T-helper 2 cell treated with Interferon-gamma antibody and Interleukin-4, amounts not matched to agents 5 μg/mL and 100 μg/mL, for 36 hours (primary cell): ENCODE measurements at regions not wholly inside any gene's neighbourhood (a gene's known extent, or its start where the extent isn't known, plus 50 kb on each side); places are given as distances from the start of the nearest gene placed in this dataset.
"Not testable (repeated sequence)": the region's sequence is repeated elsewhere in the genome, so short reads cannot be mapped to it uniquely, and the experiment has no call there.

Experiments used
- DNase-seq: peaks from one replicate; pipeline ENCODE4 v3.0.0; 2021; ENCODE audit warnings: low spot score
- H3K27ac Mint-ChIP-seq: one replicate; pipeline ENCODE4 v1.8.0; 2021; ENCODE audit warnings: mild to moderate bottlenecking, mixed read lengths
- H3K27me3 Mint-ChIP-seq: one replicate; pipeline ENCODE4 v1.8.0; 2021; ENCODE audit warnings: low read depth, mixed read lengths
- H3K36me3 Mint-ChIP-seq: one replicate; pipeline ENCODE4 v1.8.0; 2021; ENCODE audit warnings: low read depth, mixed read lengths
- H3K4me1 Mint-ChIP-seq: one replicate; pipeline ENCODE4 v1.8.0; 2021; ENCODE audit warnings: low read depth, mixed read lengths
- H3K4me3 Mint-ChIP-seq: one replicate; pipeline ENCODE4 v1.8.0; 2022; ENCODE audit warnings: mild to moderate bottlenecking, moderate library complexity, mixed read lengths
- H3K9me3 Mint-ChIP-seq: one replicate; pipeline ENCODE4 v1.8.0; 2021; ENCODE audit warnings: mixed read lengths

DNA sequence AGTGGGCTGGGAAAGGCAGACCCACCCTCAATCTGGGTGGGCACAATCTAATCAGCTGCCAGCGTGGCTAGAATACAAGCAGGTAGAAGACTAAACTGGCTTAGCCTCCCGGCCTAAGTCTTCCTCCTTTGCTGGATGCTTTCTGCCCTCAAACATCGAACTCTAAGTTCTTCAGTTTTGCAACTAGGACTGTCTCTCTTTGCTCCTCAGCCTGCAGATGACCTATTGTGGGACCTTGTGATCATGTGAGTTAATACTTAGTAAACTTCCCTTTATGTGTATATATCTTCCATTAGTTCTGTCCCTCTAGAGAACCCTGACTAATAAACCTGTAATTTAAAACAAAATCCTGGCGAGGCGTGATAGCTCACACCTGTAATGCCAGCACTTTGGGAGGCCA is 51.8 kb upstream of the SLC39A8 start:
- not testable (repeated sequence) for H3K27ac Mint-ChIP-seq, H3K36me3 Mint-ChIP-seq, H3K9me3 Mint-ChIP-seq, H3K4me3 Mint-ChIP-seq, H3K27me3 Mint-ChIP-seq, DNase-seq, H3K4me1 Mint-ChIP-seq

DNA sequence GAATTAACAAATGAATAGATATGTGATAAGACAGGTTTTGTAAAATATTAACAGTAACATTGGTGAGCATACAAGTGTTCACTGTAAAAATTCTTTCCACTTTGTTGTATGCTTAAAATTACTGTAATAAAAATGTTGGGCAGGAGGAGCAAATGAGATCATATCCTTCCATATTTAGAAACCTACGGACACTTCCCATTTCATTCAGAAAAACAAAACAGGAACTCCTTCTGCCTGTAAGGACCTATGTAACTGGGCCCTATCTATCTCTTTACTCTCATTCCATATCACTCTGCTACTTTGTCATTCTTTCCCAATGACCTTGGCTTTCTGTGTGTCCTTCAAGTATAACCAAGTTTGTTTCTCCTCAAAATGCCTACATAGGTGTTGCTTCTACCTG is 53.7 kb upstream of the SLC39A8 start:
- no peaks in the 10 kb centered on the region for H3K27me3 Mint-ChIP-seq
- no peaks in the 10 kb centered on the region for H3K4me1 Mint-ChIP-seq
- no peak overlapping the region for H3K4me3 Mint-ChIP-seq
- DNase-seq = no peak
- H3K9me3 Mint-ChIP-seq = no peaks in the 10 kb centered on the region
- no peaks in the 10 kb centered on the region for H3K36me3 Mint-ChIP-seq
- H3K27ac Mint-ChIP-seq = no peak overlapping the region

DNA sequence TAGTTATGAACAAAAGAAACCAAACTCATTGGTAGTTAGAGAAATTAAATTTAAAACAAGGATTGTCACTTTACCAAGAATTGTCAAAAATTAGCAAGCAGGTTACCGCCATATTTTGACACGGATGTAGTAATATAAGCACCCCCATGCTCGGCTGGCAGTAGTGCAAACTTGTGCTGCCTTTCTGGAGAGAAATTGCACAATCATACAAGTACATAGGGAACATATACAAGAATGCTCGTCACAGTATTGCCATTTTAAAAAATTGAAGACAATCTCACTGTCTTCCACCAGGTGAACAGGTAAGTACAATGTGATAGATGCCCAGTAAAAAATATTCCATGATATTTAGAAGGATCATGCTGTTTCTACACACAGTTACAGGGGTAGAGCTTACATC is 55.6 kb upstream of the SLC39A8 start:
- no peaks in the 10 kb centered on the region for H3K27me3 Mint-ChIP-seq
- no peak overlapping the region for H3K27ac Mint-ChIP-seq
- H3K36me3 Mint-ChIP-seq = no peaks in the 10 kb centered on the region
- H3K9me3 Mint-ChIP-seq = no peaks in the 10 kb centered on the region
- H3K4me3 Mint-ChIP-seq = no peak overlapping the region
- peaks cover 2% of the 10 kb centered on the region for H3K4me1 Mint-ChIP-seq
- no peak for DNase-seq

DNA sequence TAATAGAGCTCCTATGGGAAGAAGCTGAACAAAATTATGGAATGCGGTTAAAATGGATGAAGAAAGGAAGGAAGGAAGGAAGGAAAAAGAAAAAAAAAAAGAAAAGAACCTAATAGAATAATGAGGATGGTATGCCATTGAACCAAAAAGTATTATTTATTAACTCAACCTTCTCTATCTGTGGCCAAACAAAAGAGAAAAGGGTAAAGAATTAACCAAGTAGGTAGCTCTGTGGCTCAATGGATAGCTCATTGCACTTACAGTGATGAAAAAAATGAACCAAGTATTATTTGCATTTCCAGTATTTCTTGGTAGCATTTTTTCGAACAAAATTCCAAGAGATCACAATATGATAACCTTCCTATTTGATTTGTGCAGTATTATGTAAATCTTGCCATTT is 56.9 kb upstream of the SLC39A8 start:
- Mint-ChIP-seq H3K36me3 (no peaks in the 10 kb centered on the region), H3K27ac (no peak overlapping the region), H3K4me3 (no peak overlapping the region), H3K9me3 (no peaks in the 10 kb centered on the region), H3K27me3 (no peaks in the 10 kb centered on the region), H3K4me1 (peaks cover 6% of the 10 kb centered on the region)
- DNase-seq = no peak

DNA sequence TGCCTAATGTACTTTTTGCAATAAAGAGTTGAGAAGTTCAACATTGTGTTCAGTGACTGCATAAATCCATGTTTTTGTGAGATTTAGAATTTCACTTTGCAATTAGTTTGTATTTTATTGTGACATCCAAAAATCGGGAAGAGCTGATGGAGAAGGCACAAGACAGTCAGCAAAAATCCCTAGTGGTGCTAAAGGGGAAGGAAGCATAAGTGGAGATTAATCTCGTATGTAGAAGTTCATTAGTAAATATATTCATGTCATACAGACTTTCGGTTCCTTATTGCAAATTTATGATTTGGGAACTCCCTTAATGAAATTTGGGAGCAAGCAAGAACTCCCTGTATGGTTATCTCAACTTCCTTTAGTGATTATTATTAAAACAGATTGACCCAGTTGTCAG is 57.8 kb upstream of the SLC39A8 start:
- Mint-ChIP-seq H3K4me3 (no peak overlapping the region), H3K36me3 (no peaks in the 10 kb centered on the region), H3K4me1 (peaks cover 6% of the 10 kb centered on the region), H3K27me3 (no peaks in the 10 kb centered on the region), H3K27ac (no peak overlapping the region), H3K9me3 (no peaks in the 10 kb centered on the region)
- DNase-seq = no peak

DNA sequence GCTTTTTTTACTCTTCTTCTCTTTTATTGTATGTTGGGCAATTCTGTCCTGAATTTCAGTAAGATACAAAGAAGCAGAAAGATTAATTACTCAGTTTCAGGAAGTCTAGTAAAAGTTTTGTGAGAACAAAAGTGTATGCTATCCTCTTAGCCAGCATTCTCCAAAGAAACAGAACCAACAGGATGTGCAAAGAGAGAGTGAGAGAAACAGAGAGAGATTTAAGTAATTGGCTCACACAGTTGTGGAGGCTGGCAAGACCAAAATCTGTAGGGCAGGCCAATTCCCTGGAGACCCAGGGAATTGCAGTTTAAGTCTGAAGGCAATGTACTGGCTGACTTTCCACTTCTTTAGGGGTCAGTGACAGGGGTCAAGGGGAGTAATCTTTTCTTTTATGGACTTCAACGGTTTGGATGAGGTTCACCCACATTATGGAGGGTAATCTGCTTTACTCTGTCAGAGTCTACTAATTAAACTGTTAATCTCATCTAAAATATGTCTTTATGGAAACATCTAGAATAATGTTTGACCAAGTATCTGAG is 59.2 kb upstream of the SLC39A8 start:
- no peaks in the 10 kb centered on the region for H3K9me3 Mint-ChIP-seq
- H3K36me3 Mint-ChIP-seq = no peaks in the 10 kb centered on the region
- H3K27me3 Mint-ChIP-seq = no peaks in the 10 kb centered on the region
- no peak overlapping the region for H3K27ac Mint-ChIP-seq
- H3K4me3 Mint-ChIP-seq = no peak overlapping the region
- DNase-seq = no peak
- H3K4me1 Mint-ChIP-seq = peaks cover 6% of the 10 kb centered on the region

DNA sequence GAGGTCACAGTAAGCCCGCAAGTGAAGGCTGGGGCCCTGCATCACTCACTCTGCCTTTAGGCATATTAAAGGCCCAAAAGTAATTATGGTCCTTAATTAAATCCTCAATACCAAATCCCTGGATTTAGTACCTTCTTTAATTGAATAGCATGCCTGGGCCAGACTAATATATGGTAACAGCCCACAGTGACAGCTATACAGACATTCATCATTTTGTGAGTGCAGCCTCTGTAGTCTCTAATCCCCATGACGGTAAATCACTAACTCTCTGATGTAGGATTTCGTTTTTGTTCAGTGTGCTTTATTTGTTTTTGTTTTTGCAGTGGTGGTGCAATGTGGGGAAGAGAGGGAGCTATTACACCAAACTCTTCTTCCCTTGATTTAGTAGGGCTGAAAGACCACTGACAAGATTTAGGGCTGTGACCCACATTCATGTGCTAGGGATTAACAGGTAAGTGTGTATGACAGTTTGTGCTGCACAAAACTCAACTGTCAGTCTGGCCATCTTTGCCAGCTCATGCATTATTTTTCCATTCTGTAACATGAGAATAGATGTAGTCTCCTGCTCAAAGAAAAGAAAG is 60.6 kb upstream of the SLC39A8 start:
- Mint-ChIP-seq H3K27ac (no peak overlapping the region), H3K27me3 (no peaks in the 10 kb centered on the region), H3K36me3 (no peaks in the 10 kb centered on the region), H3K4me1 (peaks cover 6% of the 10 kb centered on the region), H3K4me3 (no peak overlapping the region), H3K9me3 (no peaks in the 10 kb centered on the region)
- no peak for DNase-seq

DNA sequence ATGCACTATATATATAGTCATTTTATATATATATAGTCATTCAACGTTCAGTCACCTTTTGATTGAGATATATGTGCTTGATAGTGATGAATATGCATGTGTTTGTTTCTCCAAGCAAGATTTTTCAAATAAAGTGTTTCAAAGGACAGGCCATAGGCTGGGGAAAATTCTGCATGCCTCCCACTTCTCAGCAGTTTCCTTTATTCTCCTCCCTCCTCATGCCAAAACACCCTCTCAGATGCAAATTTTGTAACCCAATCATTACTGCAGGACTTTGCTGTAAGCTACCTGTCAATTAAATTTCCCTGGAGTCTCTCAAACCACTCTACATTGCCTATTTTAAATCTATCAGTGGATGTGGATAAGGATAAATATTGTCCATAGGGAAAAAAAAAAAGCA is 65.6 kb upstream of the SLC39A8 start:
- not testable (repeated sequence) for H3K27ac Mint-ChIP-seq, H3K27me3 Mint-ChIP-seq, H3K4me1 Mint-ChIP-seq, H3K4me3 Mint-ChIP-seq, H3K36me3 Mint-ChIP-seq, H3K9me3 Mint-ChIP-seq, DNase-seq

DNA sequence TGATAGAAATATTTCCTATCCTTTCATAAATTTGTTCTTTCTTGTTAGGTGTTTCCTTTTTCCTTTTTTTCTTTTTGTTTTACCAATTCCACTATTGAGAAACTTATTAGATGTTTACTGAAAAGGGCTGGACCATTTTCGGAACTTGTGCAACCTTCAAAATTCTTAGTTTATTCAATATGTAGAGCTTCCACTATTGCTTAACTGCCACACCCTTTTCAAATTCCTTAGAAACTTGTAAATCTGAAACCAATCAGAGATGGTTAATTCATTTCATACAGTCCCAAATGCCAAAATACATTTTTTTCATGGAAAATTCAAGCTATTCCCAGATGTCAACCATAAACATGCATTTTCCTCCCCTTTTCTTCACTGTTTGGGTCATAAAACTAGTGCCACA is 66.1 kb upstream of the SLC39A8 start:
- Mint-ChIP-seq H3K9me3 (no peaks in the 10 kb centered on the region), H3K27ac (no peak overlapping the region), H3K4me1 (peaks cover 2% of the 10 kb centered on the region), H3K4me3 (no peak overlapping the region), H3K36me3 (no peaks in the 10 kb centered on the region), H3K27me3 (no peaks in the 10 kb centered on the region)
- no peak for DNase-seq

DNA sequence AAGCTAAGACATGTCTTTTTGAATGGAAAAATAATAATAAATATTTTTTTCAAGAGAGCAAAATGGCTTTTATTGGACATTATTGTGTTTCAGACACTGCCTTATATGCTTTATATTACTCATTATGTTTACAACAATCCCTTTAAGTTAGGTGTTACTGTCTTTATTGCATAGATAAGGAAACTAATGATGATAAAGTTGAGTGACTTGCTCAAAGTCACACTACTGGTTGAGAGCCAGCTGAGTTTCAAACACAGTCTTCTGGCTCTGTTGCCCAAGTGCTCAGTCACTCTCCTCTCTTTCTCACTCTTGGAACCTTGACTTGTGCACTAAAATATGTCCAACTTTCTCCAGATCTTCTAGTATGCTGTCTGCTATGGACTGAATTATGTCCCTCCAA is 71.5 kb upstream of the SLC39A8 start:
- Mint-ChIP-seq H3K9me3 (no peaks in the 10 kb centered on the region), H3K27ac (no peak overlapping the region), H3K4me3 (no peak overlapping the region), H3K36me3 (no peaks in the 10 kb centered on the region), H3K27me3 (no peaks in the 10 kb centered on the region), H3K4me1 (peaks cover 6% of the 10 kb centered on the region)
- DNase-seq = no peak

DNA sequence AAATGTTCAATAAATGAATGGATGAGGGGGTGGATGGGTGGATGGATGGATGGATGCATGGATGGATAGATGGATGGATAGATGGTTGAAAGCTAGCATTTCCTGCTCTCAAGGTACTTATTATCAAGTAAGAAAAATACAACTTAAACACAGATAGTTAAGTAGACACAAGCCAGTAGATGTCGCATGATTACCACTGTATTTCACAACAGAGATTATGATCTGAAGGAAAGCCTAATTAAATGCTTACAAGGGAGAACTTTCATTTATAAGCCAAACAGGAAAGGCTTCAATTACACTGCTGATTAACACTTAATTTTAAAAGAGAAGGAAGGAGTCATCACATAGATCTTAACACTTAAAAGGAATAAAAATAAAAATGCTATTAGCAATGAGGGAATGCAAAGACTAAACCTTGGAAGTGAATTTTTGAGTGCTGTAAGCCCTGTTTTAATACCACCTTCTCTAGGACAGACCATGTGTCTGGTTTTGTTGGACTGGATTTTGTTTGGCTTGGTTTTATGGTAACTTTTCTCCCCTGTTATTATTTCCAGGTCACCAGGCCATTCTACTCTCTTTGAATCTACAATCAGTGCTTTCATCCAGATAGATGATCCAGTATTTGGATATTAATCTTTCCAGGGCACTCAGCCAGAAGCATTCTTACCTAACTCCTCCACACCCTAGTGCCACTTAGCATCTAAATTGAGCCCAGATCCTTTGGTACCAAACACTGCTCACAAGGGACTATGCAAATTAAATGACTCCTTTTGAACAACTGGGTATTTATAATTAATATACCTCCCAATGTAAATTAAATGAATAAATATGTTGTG is 75.5 kb upstream of the SLC39A8 start:
- DNase-seq = no peak
- peaks cover 5% of the 10 kb centered on the region for H3K9me3 Mint-ChIP-seq
- H3K27me3 Mint-ChIP-seq = no peaks in the 10 kb centered on the region
- no peak overlapping the region for H3K4me3 Mint-ChIP-seq
- H3K4me1 Mint-ChIP-seq = peaks cover 8% of the 10 kb centered on the region
- H3K36me3 Mint-ChIP-seq = no peaks in the 10 kb centered on the region
- H3K27ac Mint-ChIP-seq = no peak overlapping the region

DNA sequence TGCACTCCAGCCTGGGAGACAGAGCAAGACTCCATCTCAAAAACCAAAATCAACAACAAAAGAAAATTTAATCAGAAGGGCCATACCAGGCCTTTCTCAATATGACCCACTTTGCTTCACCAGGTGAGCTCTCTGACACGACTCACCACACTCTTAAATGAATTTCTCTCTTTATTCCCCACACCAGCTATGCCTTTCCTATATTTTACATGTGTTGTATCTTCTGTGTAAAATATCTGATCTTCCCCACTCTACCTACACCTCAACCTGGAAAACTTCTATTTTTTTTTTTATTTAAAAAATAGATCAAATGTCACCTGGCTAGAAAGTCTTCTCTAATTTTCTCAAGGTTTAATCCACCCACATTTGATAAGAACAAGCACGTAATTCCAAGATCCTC is 77.6 kb upstream of the SLC39A8 start:
- H3K4me1 Mint-ChIP-seq = peaks cover 10% of the 10 kb centered on the region

DNA sequence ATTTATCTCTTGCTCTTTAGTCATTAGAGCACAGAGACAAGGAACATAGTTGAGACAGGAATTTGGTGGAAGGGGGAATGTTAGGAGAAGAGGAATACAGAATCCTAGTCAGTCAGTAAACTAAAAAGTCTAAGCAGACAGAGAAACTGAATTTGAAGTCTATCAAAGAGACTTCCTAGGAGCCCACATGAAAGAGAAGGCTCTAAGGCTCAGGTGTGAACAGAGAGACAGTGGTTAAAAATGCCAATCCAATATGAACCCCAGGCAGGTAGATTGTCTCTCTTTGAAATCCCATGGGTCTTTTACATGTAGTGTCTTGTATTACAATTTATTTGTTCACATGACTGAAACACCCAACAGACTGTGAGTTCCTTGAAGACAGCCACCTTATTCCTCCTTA is 77.8 kb upstream of the NFKB1 start:
- H3K4me1 Mint-ChIP-seq = peaks cover 10% of the 10 kb centered on the region
- DNase-seq = no peak
- no peaks in the 10 kb centered on the region for H3K36me3 Mint-ChIP-seq
- peaks cover 5% of the 10 kb centered on the region for H3K9me3 Mint-ChIP-seq
- no peaks in the 10 kb centered on the region for H3K27me3 Mint-ChIP-seq
- H3K27ac Mint-ChIP-seq = no peak overlapping the region
- no peak overlapping the region for H3K4me3 Mint-ChIP-seq

More for the DNA sequence above, 77.6 kb upstream of the SLC39A8 start:
- no peak overlapping the region for H3K4me3 Mint-ChIP-seq
- no peaks in the 10 kb centered on the region for H3K27me3 Mint-ChIP-seq
- no peaks in the 10 kb centered on the region for H3K36me3 Mint-ChIP-seq
- peaks cover 5% of the 10 kb centered on the region for H3K9me3 Mint-ChIP-seq
- no peak for DNase-seq
- no peak overlapping the region for H3K27ac Mint-ChIP-seq

DNA sequence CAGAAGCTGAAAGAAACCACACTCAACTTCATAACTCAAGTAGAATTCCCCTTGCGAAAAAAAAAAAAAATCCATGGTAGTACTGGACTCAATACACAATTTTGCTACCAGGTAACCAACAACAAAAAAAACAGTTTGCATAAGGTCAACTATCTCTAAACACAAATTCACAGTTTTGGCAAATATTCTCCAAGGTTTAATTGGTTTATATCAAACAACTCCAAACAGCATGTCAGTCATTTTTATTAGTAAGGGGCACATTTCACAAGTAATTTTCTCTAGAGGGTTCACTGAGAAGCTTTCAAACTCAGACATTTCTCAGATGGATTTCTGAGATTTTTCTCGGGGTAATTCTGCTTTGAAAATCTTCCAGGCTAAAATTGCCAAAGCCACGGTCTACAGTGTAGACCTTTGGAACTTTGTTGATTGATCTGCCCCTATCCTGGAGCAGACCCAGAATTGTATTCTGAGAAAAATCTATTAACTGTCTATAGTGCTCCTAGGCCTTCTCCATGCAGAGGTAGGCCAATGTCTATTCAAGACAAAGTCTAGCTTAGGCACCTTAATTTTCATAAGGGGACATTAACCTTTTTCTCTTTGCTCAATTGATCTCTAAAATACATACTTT is 73.7 kb upstream of the NFKB1 start:
- Mint-ChIP-seq H3K9me3 (peaks cover 5% of the 10 kb centered on the region), H3K4me1 (peaks cover 16% of the 10 kb centered on the region), H3K27me3 (no peaks in the 10 kb centered on the region), H3K4me3 (no peak overlapping the region), H3K36me3 (peaks cover 4% of the 10 kb centered on the region), H3K27ac (no peak overlapping the region)
- DNase-seq = no peak
